GM12891 (cell line): ENCODE measurements at regions not wholly inside any gene's neighbourhood (a gene's known extent, or its start where the extent isn't known, plus 50 kb on each side); places are given as distances from the start of the nearest gene placed in this dataset.

Source experiments
- PAX5 ChIP-seq: IDR thresholded peaks from 2 replicates; pipeline ENCODE4 v1.6.1; 2011; ENCODE audit warnings: low read length, moderate library complexity, mild to moderate bottlenecking; ENCODE audit not compliant: insufficient read depth, severe bottlenecking
- POLR2A ChIP-seq: IDR thresholded peaks from 2 replicates; pipeline ENCODE4 v1.6.1; 2011; ENCODE audit warnings: low read depth, low read length, control low read depth
- POLR2AphosphoS5 ChIP-seq: IDR thresholded peaks from 2 replicates; pipeline ENCODE4 v1.6.1; 2011; ENCODE audit warnings: low read depth, low read length, control low read depth
- POU2F2 ChIP-seq: IDR thresholded peaks from 2 replicates; pipeline ENCODE4 v1.6.1; 2011; ENCODE audit warnings: low read depth, mild to moderate bottlenecking, control low read depth, low read length, moderate library complexity
- TAF1 ChIP-seq: IDR thresholded peaks from 2 replicates; pipeline ENCODE4 v1.6.1; 2011; ENCODE audit warnings: low read depth, low read length, control low read depth

- TF ChIP-seq POLR2A (no peak), POLR2AphosphoS5 (no peak), PAX5 (no peak), TAF1 (no peak), POU2F2 (no peak)
These were observed 282.5 kb upstream of the SMARCA2 start for GRCh38 chr9:1732670-1733069.
